ENCODE measurements at regions not wholly inside any gene's neighbourhood (a gene's known extent, or its start where the extent isn't known, plus 50 kb on each side); places are given as distances from the start of the nearest gene placed in this dataset.

DNA sequence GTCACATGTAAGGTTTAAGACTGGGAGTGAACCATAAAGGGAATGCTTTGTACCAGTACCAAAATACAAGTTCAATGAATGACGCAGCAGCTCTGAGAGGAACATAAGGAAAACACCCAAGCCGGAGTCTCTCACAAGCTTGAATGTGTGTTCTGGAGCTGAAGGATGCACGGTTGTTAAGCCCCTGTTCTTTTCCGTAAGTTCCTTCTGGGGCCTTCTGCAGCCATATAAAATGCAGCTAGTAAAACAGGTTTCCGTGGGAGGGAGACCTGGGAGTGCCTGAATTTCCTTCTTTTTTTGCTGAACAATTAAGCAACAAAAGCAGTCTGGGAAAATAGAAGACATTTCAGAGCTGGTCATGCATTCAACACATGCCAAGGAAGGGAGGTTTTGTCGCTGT is 73.2 kb upstream of the JAG1 start:
- Histone ChIP-seq H3K27me3 (replicated peaks) (no peaks in the 10 kb centered on the region), H3K36me3 (replicated peaks) (no peaks in the 10 kb centered on the region), H3K4me3 (ENCODE audit: low read depth, low read length) (no peak overlapping the region), H3K27ac (no peak overlapping the region)
- no peak for DNase-seq
- in situ Hi-C loops (cut with HindIII; ENCODE audit: low pct_ligation_motif_present, low sequenced_read_pairs) = no loop called here
- TF ChIP-seq CTCF (IDR thresholded peaks at IDR 0.05; ENCODE audit: low read depth, low read length, missing control alignments) = no peak

DNA sequence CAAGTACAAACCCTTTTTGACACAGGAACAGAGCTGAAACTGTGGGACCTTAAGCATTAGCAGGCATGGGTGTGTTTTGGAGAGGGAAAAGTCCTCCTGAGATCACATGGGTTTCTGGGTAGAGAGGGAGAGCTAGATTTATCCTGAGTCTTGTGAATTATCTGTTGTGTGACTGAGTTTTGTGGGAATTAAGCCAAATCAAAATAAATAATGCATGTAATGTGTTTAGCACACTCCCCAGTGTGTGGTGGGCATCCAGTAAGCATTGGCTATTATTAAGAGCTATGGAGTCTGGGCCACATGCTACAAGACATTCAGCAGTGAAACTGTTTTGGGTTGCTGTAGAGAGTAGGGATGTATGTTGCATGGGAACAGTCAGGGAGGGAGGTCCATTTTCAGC is 75.3 kb upstream of the JAG1 start:
- no peak for TF ChIP-seq CTCF (IDR thresholded peaks at IDR 0.05; ENCODE audit: low read depth, low read length, missing control alignments)
- Histone ChIP-seq H3K36me3 (replicated peaks) (no peaks in the 10 kb centered on the region), H3K27me3 (replicated peaks) (no peaks in the 10 kb centered on the region), H3K27ac (no peak overlapping the region), H3K4me3 (ENCODE audit: low read depth, low read length) (no peak overlapping the region)
- in situ Hi-C loops (cut with HindIII; ENCODE audit: low pct_ligation_motif_present, low sequenced_read_pairs) = no loop called here
- DNase-seq = no peak

DNA sequence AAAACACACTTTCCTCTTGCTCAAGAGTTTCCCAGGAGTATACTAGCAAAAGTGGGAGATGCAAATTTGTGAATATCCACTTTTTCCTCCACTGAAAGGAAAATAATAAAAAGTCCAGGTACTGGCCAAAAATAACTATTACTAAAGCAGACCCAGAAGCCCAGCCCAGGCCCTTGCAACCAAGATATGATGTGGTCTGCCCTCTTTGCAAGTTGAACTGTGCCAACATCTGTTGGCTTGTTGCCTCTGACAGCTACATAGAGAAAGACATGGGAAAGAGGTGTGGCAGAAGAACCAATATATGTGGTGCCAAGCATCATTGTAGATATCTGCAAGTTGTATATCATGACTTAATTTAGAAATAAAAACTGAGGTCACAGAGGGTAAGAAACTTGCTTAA is 78.4 kb upstream of the JAG1 start:
- Histone ChIP-seq H3K27ac (no peak overlapping the region), H3K27me3 (replicated peaks) (no peaks in the 10 kb centered on the region), H3K4me3 (ENCODE audit: low read depth, low read length) (no peak overlapping the region), H3K36me3 (replicated peaks) (no peaks in the 10 kb centered on the region)
- no peak for DNase-seq
- in situ Hi-C loops (cut with HindIII; ENCODE audit: low pct_ligation_motif_present, low sequenced_read_pairs) = no loop called here
- no peak for TF ChIP-seq CTCF (IDR thresholded peaks at IDR 0.05; ENCODE audit: low read depth, low read length, missing control alignments)

GRCh38 chr20:10754824-10755223 is 81.0 kb upstream of the JAG1 start:
- Histone ChIP-seq H3K27ac (no peak overlapping the region), H3K27me3 (replicated peaks) (no peaks in the 10 kb centered on the region), H3K36me3 (replicated peaks) (no peaks in the 10 kb centered on the region), H3K4me3 (ENCODE audit: low read depth, low read length) (no peak overlapping the region)
- no peak for TF ChIP-seq CTCF (IDR thresholded peaks at IDR 0.05; ENCODE audit: low read depth, low read length, missing control alignments)
- no peak for DNase-seq
- in situ Hi-C loops (cut with HindIII; ENCODE audit: low pct_ligation_motif_present, low sequenced_read_pairs) = no loop called here

DNA sequence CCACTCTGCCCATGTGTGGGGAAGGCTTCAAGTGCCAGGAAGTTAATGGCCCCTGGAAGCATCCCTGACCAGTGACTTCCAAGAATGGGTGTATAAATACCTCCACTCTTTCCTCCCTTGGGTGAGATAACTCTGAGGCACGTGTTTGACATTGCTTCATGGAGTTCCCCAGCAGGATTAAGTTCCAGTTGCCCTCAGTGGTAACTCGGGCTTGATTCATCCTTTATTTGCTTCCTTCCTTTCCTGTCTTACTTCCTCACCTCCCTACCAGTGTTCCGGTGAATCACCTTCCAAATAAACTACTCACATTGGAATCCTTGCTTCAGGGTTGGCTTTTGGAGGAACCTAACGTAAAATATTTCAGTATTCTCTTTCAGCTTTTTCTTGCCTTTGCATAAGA is 84.6 kb upstream of the JAG1 start:
- in situ Hi-C loops (cut with HindIII; ENCODE audit: low pct_ligation_motif_present, low sequenced_read_pairs) = no loop called here
- no peak for DNase-seq
- Histone ChIP-seq H3K36me3 (replicated peaks) (no peaks in the 10 kb centered on the region), H3K27ac (no peak overlapping the region), H3K27me3 (replicated peaks) (no peaks in the 10 kb centered on the region), H3K4me3 (ENCODE audit: low read depth, low read length) (no peak overlapping the region)
- TF ChIP-seq CTCF (IDR thresholded peaks at IDR 0.05; ENCODE audit: low read depth, low read length, missing control alignments) = no peak

DNA sequence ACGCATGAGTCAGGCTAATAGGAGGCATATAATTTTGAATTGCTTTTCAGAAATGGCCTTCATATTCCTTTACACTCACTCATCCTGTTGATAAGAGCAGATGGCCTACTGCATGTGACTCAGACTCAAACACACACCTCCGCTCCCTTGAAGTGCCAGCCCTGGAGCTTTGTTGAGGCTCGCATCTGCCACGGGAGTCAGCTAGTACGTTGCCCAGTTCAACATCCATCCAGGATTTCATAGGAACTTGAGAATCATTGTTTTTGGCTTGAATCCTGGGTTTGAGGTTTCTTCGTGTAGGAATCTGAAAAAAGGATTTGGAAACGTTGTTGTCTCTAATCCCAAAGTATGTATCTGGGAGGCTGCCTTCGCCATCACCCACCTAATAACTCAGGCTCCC is 87.4 kb upstream of the JAG1 start:
- in situ Hi-C loops (cut with HindIII; ENCODE audit: low pct_ligation_motif_present, low sequenced_read_pairs) = no loop called here
- Histone ChIP-seq H3K27ac (peak overlapping the region; percentile 95), H3K27me3 (replicated peaks) (no peaks in the 10 kb centered on the region), H3K36me3 (replicated peaks) (no peaks in the 10 kb centered on the region), H3K4me3 (ENCODE audit: low read depth, low read length) (no peak overlapping the region)
- DNase-seq = peak; percentile 96
- no peak for TF ChIP-seq CTCF (IDR thresholded peaks at IDR 0.05; ENCODE audit: low read depth, low read length, missing control alignments)
